Breast epithelium (tissue), 3 donors: ENCODE measurements at regions not wholly inside any gene's neighbourhood (a gene's known extent, or its start where the extent isn't known, plus 50 kb on each side); places are given as distances from the start of the nearest gene placed in this dataset.

Experiments
- POLR2AphosphoS5 ChIP-seq, 3 donors: sonication (generic); formaldehyde crosslinking; IDR thresholded peaks; one replicate each; pipeline ENCODE4 v1.6.1; 2017; ENCODE audit warnings: antibody characterized with exemption in 3 of 3
- TF ChIP-seq, protein P1 (sequence below), 3 donors: fragments of 450-650 bp; IDR thresholded peaks; one replicate each; pipeline ENCODE4 v1.5.1; 2016 to 2017; ENCODE audit warnings: antibody characterized with exemption in 3 of 3, mild to moderate bottlenecking in 3 of 3, moderate library complexity in 3 of 3

DNA sequence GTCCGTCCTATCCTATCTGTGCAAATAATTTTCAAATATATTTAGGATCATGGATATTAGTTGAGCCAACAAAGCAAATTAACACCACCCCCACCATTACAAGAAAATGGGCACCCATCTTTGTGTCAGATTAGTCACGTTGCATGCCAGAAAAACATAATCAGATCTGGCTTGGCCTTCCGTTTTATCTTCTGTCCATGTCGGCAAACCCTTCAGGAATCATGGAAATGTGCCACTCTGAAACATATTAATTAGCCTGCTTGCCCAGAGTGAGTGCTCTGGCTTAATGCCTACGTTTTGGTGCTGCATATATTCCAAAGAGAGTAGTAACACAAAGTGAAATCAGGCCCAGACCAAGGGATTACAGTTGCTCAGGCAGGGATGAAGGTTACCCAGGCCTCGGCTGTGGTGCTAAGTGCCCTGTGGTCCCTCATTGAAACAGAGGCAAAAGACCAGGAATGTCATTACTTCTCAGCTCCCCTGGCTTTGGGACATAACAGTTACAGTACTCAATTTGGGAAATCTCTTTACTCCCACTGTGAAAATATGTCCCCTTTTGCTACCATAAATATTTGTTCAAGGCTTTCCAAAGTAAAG lies 154.0 kb upstream of the LSM8 start:
- TF ChIP-seq, protein P1, sequence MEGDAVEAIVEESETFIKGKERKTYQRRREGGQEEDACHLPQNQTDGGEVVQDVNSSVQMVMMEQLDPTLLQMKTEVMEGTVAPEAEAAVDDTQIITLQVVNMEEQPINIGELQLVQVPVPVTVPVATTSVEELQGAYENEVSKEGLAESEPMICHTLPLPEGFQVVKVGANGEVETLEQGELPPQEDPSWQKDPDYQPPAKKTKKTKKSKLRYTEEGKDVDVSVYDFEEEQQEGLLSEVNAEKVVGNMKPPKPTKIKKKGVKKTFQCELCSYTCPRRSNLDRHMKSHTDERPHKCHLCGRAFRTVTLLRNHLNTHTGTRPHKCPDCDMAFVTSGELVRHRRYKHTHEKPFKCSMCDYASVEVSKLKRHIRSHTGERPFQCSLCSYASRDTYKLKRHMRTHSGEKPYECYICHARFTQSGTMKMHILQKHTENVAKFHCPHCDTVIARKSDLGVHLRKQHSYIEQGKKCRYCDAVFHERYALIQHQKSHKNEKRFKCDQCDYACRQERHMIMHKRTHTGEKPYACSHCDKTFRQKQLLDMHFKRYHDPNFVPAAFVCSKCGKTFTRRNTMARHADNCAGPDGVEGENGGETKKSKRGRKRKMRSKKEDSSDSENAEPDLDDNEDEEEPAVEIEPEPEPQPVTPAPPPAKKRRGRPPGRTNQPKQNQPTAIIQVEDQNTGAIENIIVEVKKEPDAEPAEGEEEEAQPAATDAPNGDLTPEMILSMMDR (IDR thresholded peaks at IDR 0.05), result no peak
- no peak for TF ChIP-seq POLR2AphosphoS5 (IDR thresholded peaks at IDR 0.05)
